ENCODE measurements at regions not wholly inside any gene's neighbourhood (a gene's known extent, or its start where the extent isn't known, plus 50 kb on each side); places are given as distances from the start of the nearest gene placed in this dataset.

DNA sequence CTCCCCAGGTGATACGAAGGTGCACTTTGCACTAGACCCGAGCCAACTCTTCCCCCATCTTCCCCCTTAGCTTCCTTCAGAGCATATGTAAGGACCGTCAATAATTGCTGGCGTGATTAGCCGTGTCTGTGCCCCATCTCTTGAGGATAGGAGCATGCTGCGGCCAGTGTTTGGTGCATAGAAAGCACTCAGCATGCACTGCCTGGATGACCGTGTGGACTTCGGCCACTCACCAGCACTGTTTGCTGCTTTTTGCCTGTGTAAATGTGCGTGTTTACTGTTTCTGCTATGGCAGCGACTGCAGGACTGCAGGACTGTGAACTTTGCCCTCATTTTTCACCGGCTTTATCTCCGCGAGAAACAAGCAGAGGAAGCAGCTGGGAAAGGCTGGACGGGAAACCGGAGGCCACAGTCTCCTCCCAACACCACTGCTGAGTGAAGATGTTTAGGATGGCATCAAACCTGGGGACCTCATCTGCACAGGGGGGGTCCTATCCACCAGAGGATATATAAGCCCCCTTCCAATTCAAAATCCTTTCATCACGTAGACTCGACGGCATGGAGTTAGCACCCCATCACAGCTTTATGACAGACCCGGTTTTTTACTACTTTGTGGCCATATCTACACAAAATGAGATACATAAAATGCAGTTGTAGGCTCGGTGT is 150.6 kb upstream of the AFDN start (continued):
- peak; percentile 97 for TF ChIP-seq ZNF563 (CRISPR knock-in tag; IDR thresholded peaks at IDR 0.05)
- no peak for TF ChIP-seq ATM (IDR thresholded peaks at IDR 0.05; ENCODE audit: borderline replicate concordance)
- peak; percentile 98 for TF ChIP-seq DNMT3B (CRISPR knock-in tag; conservative IDR thresholded peaks at IDR 0.05)
- TF ChIP-seq CC2D1A (CRISPR knock-in tag; IDR thresholded peaks at IDR 0.05), result no peak
- TF ChIP-seq RORA (CRISPR knock-in tag; IDR thresholded peaks at IDR 0.05), result no peak; the same call in 1 of the 2 replicates
- TF ChIP-seq ZNF703 (CRISPR knock-in tag; IDR thresholded peaks at IDR 0.05; ENCODE audit: borderline replicate concordance), result no peak; the same call in 1 of the 2 replicates
- TF ChIP-seq TRAFD1 (CRISPR knock-in tag; IDR thresholded peaks at IDR 0.05; ENCODE audit: borderline replicate concordance), result peak; percentile 95; the same call in 1 of the 2 replicates
- 0 out of 2 replicates have a peak, but pooled peaks have one; percentile 25 for TF ChIP-seq ZNF432 (CRISPR knock-in tag; IDR thresholded peaks at IDR 0.05; ENCODE audit: borderline replicate concordance)
- TF ChIP-seq ZNF282 (IDR thresholded peaks at IDR 0.05; ENCODE audit: partially characterized antibody), result no peak
- TF ChIP-seq JARID2 (CRISPR knock-in tag; IDR thresholded peaks at IDR 0.05; ENCODE audit: insufficient replicate concordance), result peak; percentile 54
- TF ChIP-seq ZNF781 (CRISPR knock-in tag; IDR thresholded peaks at IDR 0.05; ENCODE audit: borderline replicate concordance, not compliant biosample characterization), result peak; percentile 38
- peak; percentile 97 for TF ChIP-seq ZNF430 (CRISPR knock-in tag; IDR thresholded peaks at IDR 0.05)
- peak; percentile 96 for TF ChIP-seq ZBTB33 (CRISPR knock-in tag; IDR thresholded peaks at IDR 0.05)
- TF ChIP-seq BORCS8-MEF2B (CRISPR knock-in tag; IDR thresholded peaks at IDR 0.05), result peak; percentile 96
- peak; percentile 40; the same call in 1 of the 2 replicates for TF ChIP-seq NFE2L1 (CRISPR knock-in tag; IDR thresholded peaks at IDR 0.05; ENCODE audit: borderline replicate concordance)
- peak; percentile 84 to 95 for TF ChIP-seq NR2F1 (CRISPR knock-in tag; IDR thresholded peaks at IDR 0.05)
- peak; percentile 94 for TF ChIP-seq ATF7-NPFF (CRISPR knock-in tag; IDR thresholded peaks at IDR 0.05; ENCODE audit: low read depth)
- TF ChIP-seq, protein P1, sequence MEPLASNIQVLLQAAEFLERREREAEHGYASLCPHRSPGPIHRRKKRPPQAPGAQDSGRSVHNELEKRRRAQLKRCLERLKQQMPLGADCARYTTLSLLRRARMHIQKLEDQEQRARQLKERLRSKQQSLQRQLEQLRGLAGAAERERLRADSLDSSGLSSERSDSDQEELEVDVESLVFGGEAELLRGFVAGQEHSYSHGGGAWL (CRISPR knock-in tag; IDR thresholded peaks at IDR 0.05), result peak; percentile 86
- TF ChIP-seq ATF6 (CRISPR knock-in tag; conservative IDR thresholded peaks at IDR 0.05), result peak; percentile 54; the same call in 1 of the 2 replicates
- TF ChIP-seq, protein P2, sequence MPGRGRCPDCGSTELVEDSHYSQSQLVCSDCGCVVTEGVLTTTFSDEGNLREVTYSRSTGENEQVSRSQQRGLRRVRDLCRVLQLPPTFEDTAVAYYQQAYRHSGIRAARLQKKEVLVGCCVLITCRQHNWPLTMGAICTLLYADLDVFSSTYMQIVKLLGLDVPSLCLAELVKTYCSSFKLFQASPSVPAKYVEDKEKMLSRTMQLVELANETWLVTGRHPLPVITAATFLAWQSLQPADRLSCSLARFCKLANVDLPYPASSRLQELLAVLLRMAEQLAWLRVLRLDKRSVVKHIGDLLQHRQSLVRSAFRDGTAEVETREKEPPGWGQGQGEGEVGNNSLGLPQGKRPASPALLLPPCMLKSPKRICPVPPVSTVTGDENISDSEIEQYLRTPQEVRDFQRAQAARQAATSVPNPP (CRISPR knock-in tag; IDR thresholded peaks at IDR 0.05), result peak; percentile 90; the same call in 1 of the 2 replicates
- TF ChIP-seq EHMT2 (IDR thresholded peaks at IDR 0.05; ENCODE audit: borderline replicate concordance, low read depth, low read length), result no peak
- TF ChIP-seq PCBP1 (IDR thresholded peaks at IDR 0.05; ENCODE audit: borderline replicate concordance, low read depth, low read length), result no peak
